ENCODE measurements at regions not wholly inside any gene's neighbourhood (a gene's known extent, or its start where the extent isn't known, plus 50 kb on each side); places are given as distances from the start of the nearest gene placed in this dataset.

DNA sequence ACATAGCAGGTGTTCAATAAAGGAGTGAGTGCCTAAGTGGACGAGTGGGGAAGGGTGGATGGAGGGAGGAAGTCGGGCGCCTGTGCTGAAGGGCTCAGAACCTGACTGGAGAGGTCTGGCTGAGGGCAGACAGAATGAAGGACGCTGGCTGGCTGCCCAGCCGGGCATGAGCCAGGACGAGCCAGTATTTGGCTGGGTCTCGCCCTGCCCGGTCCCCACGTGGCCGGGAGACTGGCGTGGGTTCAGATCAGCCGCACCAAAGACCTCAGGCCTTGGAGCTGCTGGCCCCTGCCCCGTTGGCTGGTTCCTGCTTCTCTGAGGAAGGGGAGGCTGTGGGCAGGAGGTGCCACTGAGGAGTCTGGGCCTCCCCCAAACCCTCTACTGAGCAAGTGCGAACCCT is 79.8 kb downstream of the ENGASE start:
- Histone ChIP-seq H3K9me3 (no peaks in the 10 kb centered on the region), H3K4me1 (ENCODE audit: control insufficient read depth in 1 of 2, low read depth in 2 of 2) (no peaks in the 10 kb centered on the region), H3K27ac (no peak overlapping the region), H3K36me3 (no peaks in the 10 kb centered on the region), H3K4me3 (no peak overlapping the region), H3K27me3 (replicated peaks; ENCODE audit: insufficient read depth) (no peaks in the 10 kb centered on the region)
- no peak for DNase-seq (ENCODE audit: low spot score)
- TF ChIP-seq, protein P1, sequence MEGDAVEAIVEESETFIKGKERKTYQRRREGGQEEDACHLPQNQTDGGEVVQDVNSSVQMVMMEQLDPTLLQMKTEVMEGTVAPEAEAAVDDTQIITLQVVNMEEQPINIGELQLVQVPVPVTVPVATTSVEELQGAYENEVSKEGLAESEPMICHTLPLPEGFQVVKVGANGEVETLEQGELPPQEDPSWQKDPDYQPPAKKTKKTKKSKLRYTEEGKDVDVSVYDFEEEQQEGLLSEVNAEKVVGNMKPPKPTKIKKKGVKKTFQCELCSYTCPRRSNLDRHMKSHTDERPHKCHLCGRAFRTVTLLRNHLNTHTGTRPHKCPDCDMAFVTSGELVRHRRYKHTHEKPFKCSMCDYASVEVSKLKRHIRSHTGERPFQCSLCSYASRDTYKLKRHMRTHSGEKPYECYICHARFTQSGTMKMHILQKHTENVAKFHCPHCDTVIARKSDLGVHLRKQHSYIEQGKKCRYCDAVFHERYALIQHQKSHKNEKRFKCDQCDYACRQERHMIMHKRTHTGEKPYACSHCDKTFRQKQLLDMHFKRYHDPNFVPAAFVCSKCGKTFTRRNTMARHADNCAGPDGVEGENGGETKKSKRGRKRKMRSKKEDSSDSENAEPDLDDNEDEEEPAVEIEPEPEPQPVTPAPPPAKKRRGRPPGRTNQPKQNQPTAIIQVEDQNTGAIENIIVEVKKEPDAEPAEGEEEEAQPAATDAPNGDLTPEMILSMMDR (IDR thresholded peaks at IDR 0.05), result no peak
- no peak for ATAC-seq (ENCODE audit: insufficient number of reproducible peaks, low FRiP score, low read depth)

DNA sequence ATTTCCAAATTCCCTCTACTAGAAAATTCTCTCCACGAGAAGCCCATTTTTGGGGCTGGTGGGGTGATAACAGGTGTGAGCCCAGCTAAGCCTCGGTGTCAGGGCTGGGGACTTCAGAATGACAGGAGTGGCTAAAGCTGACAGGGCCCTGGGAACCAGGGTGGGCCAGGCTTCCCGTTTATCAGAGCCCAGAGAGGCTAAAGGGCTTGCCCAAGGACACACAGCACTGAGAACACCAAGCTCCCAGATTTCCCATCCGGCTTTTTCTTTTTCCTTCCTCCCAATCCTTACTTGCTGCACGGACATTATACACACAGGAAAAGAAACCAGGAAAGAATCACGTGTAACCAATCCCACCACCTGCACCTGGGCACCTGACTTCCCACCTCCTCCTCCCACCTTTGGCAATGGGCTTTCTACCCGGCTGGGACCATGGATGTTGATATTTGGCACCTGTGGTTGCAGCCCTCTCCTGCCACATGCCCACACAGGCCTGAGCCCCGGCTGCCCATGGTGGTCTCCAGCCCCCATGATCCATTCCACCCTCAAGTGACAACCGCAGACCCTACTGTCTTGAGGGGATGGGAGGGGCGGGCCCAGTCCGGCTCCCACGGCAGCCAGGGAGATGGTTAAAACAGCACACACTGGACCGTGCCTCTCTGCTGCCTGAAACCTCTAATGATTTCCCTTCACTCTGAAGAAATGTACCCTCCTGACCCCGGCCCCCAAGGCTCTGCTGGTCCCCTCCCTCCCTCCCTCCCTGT is 78.9 kb downstream of the ENGASE start:
- ATAC-seq (ENCODE audit: insufficient number of reproducible peaks, low FRiP score, low read depth), result no peak
- Histone ChIP-seq H3K27me3 (replicated peaks; ENCODE audit: insufficient read depth) (no peaks in the 10 kb centered on the region), H3K36me3 (no peaks in the 10 kb centered on the region), H3K27ac (no peak overlapping the region), H3K9me3 (no peaks in the 10 kb centered on the region), H3K4me3 (no peak overlapping the region), H3K4me1 (ENCODE audit: control insufficient read depth in 1 of 2, low read depth in 2 of 2) (no peaks in the 10 kb centered on the region)
- DNase-seq (ENCODE audit: low spot score), result no peak
- TF ChIP-seq, protein P1 (IDR thresholded peaks at IDR 0.05), result no peak

- no peaks in the 10 kb centered on the region for H3K36me3 ChIP-seq
- no peak overlapping the region for H3K4me3 ChIP-seq
- DNase-seq (ENCODE audit: low spot score) (no peak), ATAC-seq (ENCODE audit: insufficient number of reproducible peaks, low FRiP score, low read depth) (no peak)
- H3K27me3 ChIP-seq (replicated peaks; ENCODE audit: insufficient read depth), result no peaks in the 10 kb centered on the region
- H3K27ac ChIP-seq, result no peak overlapping the region
- no peaks in the 10 kb centered on the region for H3K9me3 ChIP-seq
- TF ChIP-seq, protein P1 (IDR thresholded peaks at IDR 0.05), result no peak
- H3K4me1 ChIP-seq (ENCODE audit: control insufficient read depth in 1 of 2, low read depth in 2 of 2), result no peaks in the 10 kb centered on the region
Measured at GRCh38 chr17:79152636-79153035, 78.0 kb downstream of the ENGASE start.

- no peaks in the 10 kb centered on the region for H3K36me3 ChIP-seq
- TF ChIP-seq, protein P1 (IDR thresholded peaks at IDR 0.05), result no peak
- ATAC-seq (ENCODE audit: insufficient number of reproducible peaks, low FRiP score, low read depth) (no peak), DNase-seq (ENCODE audit: low spot score) (no peak)
- no peaks in the 10 kb centered on the region for H3K9me3 ChIP-seq
- no peaks in the 10 kb centered on the region for H3K27me3 ChIP-seq (replicated peaks; ENCODE audit: insufficient read depth)
- H3K27ac ChIP-seq, result no peak overlapping the region
- no peak overlapping the region for H3K4me3 ChIP-seq
- H3K4me1 ChIP-seq (ENCODE audit: control insufficient read depth in 1 of 2, low read depth in 2 of 2), result no peaks in the 10 kb centered on the region
Measured at GRCh38 chr17:79152110-79152509, 77.5 kb downstream of the ENGASE start.

DNA sequence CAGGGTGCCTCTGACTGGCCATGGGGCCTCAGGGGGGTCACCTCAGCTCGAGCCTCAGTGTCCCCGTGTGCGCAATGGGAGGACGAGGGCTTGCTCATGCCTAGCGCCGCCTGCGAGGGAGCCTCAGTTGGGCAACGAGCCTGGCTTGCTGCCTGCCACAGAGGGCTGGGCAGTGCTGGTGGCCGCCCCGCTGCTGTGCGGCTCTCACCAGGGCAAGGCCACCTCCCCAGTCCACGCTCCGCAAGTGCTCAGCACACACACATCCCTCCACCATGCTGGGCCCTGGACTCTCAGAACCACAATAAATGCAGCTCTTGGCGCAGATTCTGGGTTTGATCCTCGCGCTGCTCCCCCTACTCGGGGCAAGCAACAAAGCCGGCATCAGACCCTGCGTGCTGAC is 76.2 kb downstream of the ENGASE start:
- Histone ChIP-seq H3K27ac (no peak overlapping the region), H3K4me1 (ENCODE audit: control insufficient read depth in 1 of 2, low read depth in 2 of 2) (no peaks in the 10 kb centered on the region), H3K27me3 (replicated peaks; ENCODE audit: insufficient read depth) (no peaks in the 10 kb centered on the region), H3K36me3 (no peaks in the 10 kb centered on the region), H3K9me3 (no peaks in the 10 kb centered on the region), H3K4me3 (no peak overlapping the region)
- ATAC-seq (ENCODE audit: insufficient number of reproducible peaks, low FRiP score, low read depth) (no peak), DNase-seq (ENCODE audit: low spot score) (no peak)
- TF ChIP-seq, protein P1 (IDR thresholded peaks at IDR 0.05), result no peak

All from thoracic aorta (tissue), 2 donors.